ENCODE measurements at regions not wholly inside any gene's neighbourhood (a gene's known extent, or its start where the extent isn't known, plus 50 kb on each side); places are given as distances from the start of the nearest gene placed in this dataset.

DNA sequence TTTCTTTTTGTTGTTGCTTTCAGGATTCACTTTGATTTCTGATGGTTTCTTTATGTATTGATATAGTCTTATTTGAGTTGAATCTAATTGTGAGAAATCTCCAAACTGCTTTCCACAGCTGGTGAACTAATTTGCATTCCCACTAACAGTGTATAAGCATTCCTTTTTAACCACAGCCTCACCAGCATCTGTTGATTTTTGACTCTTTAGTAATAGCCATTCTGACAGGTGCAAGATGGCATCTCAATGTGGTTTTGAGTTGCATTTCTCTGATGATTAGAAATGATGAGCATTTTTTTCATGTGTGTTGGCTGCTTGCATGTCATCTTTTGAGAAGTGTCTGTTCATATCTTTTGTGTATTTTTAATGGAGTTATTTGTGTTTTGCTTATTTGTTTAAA lies 1023.1 kb downstream of the SH3BGRL start:
- H3K36me3 ChIP-seq (ENCODE audit: low read depth) = no peaks in the 10 kb centered on the region
- DNase-seq (ENCODE audit: low spot score) = no peak
- no peak for ATAC-seq (ENCODE audit: low read depth)
- no peaks in the 10 kb centered on the region for H3K27me3 ChIP-seq (ENCODE audit: insufficient read depth, poor library complexity, severe bottlenecking)
- no peaks in the 10 kb centered on the region for H3K9me3 ChIP-seq (ENCODE audit: severe bottlenecking)
- TF ChIP-seq, protein P1, sequence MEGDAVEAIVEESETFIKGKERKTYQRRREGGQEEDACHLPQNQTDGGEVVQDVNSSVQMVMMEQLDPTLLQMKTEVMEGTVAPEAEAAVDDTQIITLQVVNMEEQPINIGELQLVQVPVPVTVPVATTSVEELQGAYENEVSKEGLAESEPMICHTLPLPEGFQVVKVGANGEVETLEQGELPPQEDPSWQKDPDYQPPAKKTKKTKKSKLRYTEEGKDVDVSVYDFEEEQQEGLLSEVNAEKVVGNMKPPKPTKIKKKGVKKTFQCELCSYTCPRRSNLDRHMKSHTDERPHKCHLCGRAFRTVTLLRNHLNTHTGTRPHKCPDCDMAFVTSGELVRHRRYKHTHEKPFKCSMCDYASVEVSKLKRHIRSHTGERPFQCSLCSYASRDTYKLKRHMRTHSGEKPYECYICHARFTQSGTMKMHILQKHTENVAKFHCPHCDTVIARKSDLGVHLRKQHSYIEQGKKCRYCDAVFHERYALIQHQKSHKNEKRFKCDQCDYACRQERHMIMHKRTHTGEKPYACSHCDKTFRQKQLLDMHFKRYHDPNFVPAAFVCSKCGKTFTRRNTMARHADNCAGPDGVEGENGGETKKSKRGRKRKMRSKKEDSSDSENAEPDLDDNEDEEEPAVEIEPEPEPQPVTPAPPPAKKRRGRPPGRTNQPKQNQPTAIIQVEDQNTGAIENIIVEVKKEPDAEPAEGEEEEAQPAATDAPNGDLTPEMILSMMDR (IDR thresholded peaks at IDR 0.05; ENCODE audit: poor library complexity, severe bottlenecking) = no peak
- H3K4me1 ChIP-seq (ENCODE audit: insufficient read depth, poor library complexity, severe bottlenecking) = no peaks in the 10 kb centered on the region
- H3K4me3 ChIP-seq (ENCODE audit: severe bottlenecking) = no peak overlapping the region
- H3K27ac ChIP-seq (ENCODE audit: poor library complexity, severe bottlenecking) = no peak overlapping the region

DNA sequence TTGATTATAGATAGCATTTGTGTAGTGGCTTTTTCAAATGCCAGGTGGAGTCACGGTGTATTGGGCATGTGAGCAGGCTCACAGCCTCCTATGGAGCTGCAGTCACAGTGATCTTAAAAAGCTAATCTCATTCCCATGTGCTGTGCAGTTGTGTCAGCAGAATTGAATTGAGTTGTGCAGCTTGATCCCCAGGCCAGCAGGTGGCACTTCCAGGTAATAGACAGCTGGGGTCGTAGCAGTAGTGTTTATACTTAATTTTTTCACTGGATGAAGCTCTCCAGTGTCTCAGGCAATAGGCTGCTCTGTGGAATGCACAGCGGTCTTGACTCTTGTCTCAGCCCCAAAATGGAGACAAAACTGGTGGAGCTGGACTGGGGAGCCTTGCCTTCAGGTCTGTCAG lies 1028.1 kb downstream of the SH3BGRL start:
- no peaks in the 10 kb centered on the region for H3K4me1 ChIP-seq (ENCODE audit: insufficient read depth, poor library complexity, severe bottlenecking)
- no peak for ATAC-seq (ENCODE audit: low read depth)
- DNase-seq (ENCODE audit: low spot score) = no peak
- no peaks in the 10 kb centered on the region for H3K9me3 ChIP-seq (ENCODE audit: severe bottlenecking)
- no peaks in the 10 kb centered on the region for H3K36me3 ChIP-seq (ENCODE audit: low read depth)
- no peak overlapping the region for H3K4me3 ChIP-seq (ENCODE audit: severe bottlenecking)
- no peak overlapping the region for H3K27ac ChIP-seq (ENCODE audit: poor library complexity, severe bottlenecking)
- TF ChIP-seq, protein P1 (IDR thresholded peaks at IDR 0.05; ENCODE audit: poor library complexity, severe bottlenecking) = no peak
- no peaks in the 10 kb centered on the region for H3K27me3 ChIP-seq (ENCODE audit: insufficient read depth, poor library complexity, severe bottlenecking)

DNA sequence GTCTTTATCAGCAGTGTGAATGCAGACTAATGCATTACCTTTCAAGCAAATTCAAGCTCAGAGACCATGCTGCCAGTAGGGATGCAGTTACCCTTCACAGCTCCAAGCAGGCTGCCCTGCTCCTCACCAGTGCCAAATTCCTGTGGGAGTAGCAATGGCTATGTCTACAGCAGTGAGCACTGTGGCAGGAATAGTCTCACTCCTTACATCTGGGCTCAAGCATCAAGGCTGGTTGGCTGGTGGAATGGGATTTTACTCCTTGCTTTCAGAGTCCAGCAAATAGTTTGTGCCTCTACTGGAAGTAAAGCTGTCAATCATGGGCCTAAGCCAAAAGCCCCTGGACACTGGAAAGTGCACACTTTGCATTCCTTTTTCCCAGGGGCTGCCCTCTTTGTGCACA lies 1030.8 kb downstream of the SH3BGRL start:
- Histone ChIP-seq H3K4me1 (ENCODE audit: insufficient read depth, poor library complexity, severe bottlenecking) (no peaks in the 10 kb centered on the region), H3K4me3 (ENCODE audit: severe bottlenecking) (no peak overlapping the region), H3K27ac (ENCODE audit: poor library complexity, severe bottlenecking) (no peak overlapping the region), H3K27me3 (ENCODE audit: insufficient read depth, poor library complexity, severe bottlenecking) (no peaks in the 10 kb centered on the region), H3K36me3 (ENCODE audit: low read depth) (no peaks in the 10 kb centered on the region), H3K9me3 (ENCODE audit: severe bottlenecking) (no peaks in the 10 kb centered on the region)
- TF ChIP-seq, protein P1 (IDR thresholded peaks at IDR 0.05; ENCODE audit: poor library complexity, severe bottlenecking) = no peak
- ATAC-seq (ENCODE audit: low read depth) (no peak), DNase-seq (ENCODE audit: low spot score) (no peak)

DNA sequence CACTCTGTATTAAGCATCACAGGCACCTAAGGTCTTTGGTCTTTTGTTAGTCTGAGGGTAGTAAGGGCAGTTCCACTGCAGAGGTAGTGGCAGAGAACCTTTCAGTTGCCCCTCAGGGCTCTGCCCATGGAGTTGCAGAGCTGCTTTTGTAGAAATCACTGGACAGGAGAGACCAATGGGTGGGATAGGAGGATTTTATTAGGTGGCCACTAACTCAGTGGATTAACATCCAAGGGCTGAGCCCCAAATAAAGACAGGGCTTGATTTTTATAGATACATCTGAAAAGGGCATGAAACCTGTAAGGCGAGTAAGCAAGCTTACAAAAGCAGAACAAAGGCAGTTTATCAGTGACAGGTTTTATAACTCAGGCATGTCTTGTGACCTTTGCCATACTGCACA lies 1035.4 kb downstream of the SH3BGRL start:
- Histone ChIP-seq H3K4me1 (ENCODE audit: insufficient read depth, poor library complexity, severe bottlenecking) (no peaks in the 10 kb centered on the region), H3K4me3 (ENCODE audit: severe bottlenecking) (no peak overlapping the region), H3K27ac (ENCODE audit: poor library complexity, severe bottlenecking) (no peak overlapping the region), H3K9me3 (ENCODE audit: severe bottlenecking) (no peaks in the 10 kb centered on the region), H3K27me3 (ENCODE audit: insufficient read depth, poor library complexity, severe bottlenecking) (no peaks in the 10 kb centered on the region), H3K36me3 (ENCODE audit: low read depth) (no peaks in the 10 kb centered on the region)
- DNase-seq (ENCODE audit: low spot score) (no peak), ATAC-seq (ENCODE audit: low read depth) (no peak)
- TF ChIP-seq, protein P1 (IDR thresholded peaks at IDR 0.05; ENCODE audit: poor library complexity, severe bottlenecking) = no peak
